ENCODE measurements at regions not wholly inside any gene's neighbourhood (a gene's known extent, or its start where the extent isn't known, plus 50 kb on each side); places are given as distances from the start of the nearest gene placed in this dataset.
A peak's percentile ranks its signal among the peaks of the same experiment; 100 is the strongest.

DNA sequence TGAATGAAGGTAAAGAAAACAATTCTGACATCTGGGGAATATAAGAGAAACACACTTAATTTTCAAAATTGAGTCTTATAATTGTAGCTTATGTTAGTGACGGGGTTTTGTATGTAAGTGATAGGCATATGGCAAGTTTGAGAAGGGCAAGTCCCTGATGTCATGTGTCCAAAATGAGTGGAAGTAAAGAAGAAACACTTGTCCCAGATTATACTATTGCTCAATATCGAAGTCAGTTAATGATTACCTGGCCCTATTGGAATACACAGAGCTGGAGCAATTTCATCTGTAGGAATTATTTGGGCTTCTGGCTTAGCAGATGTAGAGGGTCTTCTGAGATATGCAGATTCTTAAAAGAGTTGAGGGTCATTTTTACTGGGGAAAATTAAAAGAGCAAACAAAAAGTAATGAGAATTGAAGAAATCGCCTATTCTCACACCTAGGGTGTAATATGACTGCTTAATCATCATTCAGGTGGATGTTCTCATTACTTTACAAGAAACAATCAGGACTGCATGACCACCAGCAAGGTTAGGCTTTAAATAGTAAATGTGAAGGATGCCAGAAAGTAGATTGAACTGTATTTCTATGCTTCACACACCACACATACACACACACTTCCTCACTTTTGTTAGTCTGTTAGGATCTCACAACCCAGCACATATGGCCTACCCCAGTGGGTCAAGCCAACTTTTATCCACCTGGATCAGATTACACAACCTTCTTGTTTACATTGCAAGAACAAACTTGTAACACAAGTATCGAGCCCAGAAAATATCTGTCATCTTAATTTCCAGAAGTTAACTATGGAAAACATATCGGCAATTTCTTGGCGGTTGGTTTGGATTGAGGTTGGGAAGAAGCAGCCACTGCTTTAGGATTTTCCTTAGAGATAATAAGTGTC is 183.3 kb upstream of the LRRC3B start:
- Histone ChIP-seq H3K9ac (no peak overlapping the region), H3K4me2 (no peak overlapping the region), H3K27me3 (no peaks in the 10 kb centered on the region), H3K4me3 (no peak overlapping the region), H3K4me1 (no peaks in the 10 kb centered on the region; a peak in 1 of 20 replicates), H3K9me3 (replicated peaks in 1 of 11) (peaks cover 0 to 11% (median 0%) of the 10 kb centered on the region in 11 experiments; a peak in 5 of 22 replicates), H3K36me3 (no peaks in the 10 kb centered on the region), H4K20me1 (no peaks in the 10 kb centered on the region), H3K27ac (no peak overlapping the region)
- TF ChIP-seq Cebpa-rat (IDR thresholded peaks at IDR 0.05) = no peak

DNA sequence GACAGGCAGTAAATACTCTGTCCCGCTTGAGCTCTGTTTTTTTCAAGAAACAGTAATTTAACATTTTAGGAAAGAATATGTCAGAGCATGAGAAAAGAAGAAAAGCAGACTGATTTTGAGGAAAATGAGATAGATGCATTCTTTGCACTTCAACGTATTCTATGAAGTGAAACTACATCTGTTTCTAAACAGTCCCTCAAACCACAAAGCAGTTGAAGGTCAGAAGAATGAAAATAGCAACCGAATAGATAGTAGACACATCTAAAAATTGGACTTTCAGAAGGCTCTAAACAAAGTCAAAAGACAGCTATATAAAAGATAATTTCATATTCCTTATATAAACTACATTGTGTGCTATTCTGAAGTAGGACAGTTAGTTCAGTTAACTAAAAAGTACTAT is 172.6 kb upstream of the LRRC3B start:
- H3K27me3 ChIP-seq = no peaks in the 10 kb centered on the region
- H3K27ac ChIP-seq = peak overlapping the region in 8 of 11 experiments; percentile 27 to 62 (median 57); a peak in 13 of 22 replicates
- H4K20me1 ChIP-seq = no peaks in the 10 kb centered on the region
- H3K4me3 ChIP-seq = peak overlapping the region in 7 of 10 experiments; percentile 1 to 56 (median 40); a peak in 7 of 20 replicates
- H3K4me1 ChIP-seq = peaks cover 5 to 50% (median 29%) of the 10 kb centered on the region in 10 experiments; a peak in 19 of 20 replicates
- peak overlapping the region in 8 of 11 experiments; percentile 11 to 65 (median 42); a peak in 13 of 22 replicates for H3K9ac ChIP-seq
- H3K36me3 ChIP-seq = no peaks in the 10 kb centered on the region
- no peak for TF ChIP-seq Cebpa-rat (IDR thresholded peaks at IDR 0.05)
- peak overlapping the region; percentile 36 to 95 (median 70); a peak in 20 of 22 replicates for H3K4me2 ChIP-seq
- H3K9me3 ChIP-seq (replicated peaks in 1 of 11) = peaks cover 0 to 20% (median 0%) of the 10 kb centered on the region in 11 experiments; a peak in 4 of 22 replicates

DNA sequence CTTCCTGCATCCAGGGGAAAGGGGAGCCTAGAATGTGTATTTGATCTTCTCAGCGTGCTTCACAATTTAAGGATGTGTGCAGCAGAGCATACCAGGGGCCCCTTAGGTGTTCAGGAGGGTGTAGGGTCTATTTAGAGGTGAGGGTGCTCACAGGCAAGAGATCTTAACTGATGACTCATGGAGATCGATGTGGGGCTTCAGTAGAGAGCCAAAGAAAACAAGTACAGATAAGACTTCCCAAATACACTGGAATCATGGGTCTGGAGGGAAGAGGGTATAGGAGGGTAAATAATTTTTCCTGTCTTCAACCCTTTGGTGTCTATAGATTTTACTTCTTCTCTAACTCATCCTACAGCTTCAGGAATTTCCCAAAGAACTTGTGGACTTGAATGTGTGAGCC is 170.2 kb upstream of the LRRC3B start:
- H3K4me1 ChIP-seq = peaks cover 5 to 56% (median 29%) of the 10 kb centered on the region in 10 experiments; a peak in 19 of 20 replicates
- TF ChIP-seq Cebpa-rat (IDR thresholded peaks at IDR 0.05) = no peak

DNA sequence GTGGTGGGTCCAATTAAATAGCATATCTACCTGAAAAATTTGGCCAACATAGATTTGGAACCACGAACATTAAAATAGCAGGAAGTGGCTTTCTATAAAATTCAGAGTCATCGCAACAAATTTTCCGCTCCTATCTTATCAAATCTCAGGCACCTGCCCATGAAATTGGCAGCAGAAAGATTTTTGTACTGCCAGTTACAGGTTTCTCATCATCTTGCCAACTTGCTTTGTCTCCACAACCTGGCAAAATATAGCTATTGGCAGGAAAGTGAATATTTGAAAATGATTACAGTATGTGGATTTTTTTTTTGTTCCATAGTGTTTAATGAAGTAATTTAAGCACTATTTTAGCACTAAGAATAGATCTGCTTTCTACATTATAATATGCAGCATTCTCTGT is 161.6 kb upstream of the LRRC3B start:
- H3K9me3 ChIP-seq (replicated peaks in 1 of 11) = peaks cover 7 to 27% (median 21%) of the 10 kb centered on the region in 11 experiments; a peak in 17 of 22 replicates

More for the DNA sequence above, 170.2 kb upstream of the LRRC3B start:
- Histone ChIP-seq H3K4me2 (peak overlapping the region in 5 of 11 experiments; percentile 10 to 92 (median 44); a peak in 7 of 22 replicates), H3K9me3 (replicated peaks in 1 of 11) (peaks cover 0 to 20% (median 0%) of the 10 kb centered on the region in 11 experiments; a peak in 4 of 22 replicates), H3K27ac (no peak overlapping the region), H3K36me3 (no peaks in the 10 kb centered on the region), H3K4me3 (no peak overlapping the region), H3K27me3 (no peaks in the 10 kb centered on the region), H4K20me1 (no peaks in the 10 kb centered on the region), H3K9ac (no peak overlapping the region)

DNA sequence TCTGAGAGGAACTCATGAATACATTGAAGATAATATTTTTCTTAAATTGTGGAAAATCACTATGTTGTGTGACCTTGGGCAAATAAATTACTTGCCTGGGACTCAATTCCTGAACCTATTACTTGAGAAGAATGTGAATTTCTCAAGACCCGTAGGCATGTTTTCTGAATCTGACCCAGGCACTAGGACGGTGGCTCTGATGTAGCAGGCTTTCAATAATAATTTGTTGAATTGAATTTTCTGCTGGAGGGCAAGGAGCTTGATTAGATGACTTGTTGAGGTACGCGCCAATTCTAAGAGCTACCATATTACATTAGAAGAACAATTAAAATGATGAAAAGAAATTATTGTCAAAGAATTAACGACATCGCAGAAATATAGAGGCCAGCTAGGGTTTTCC is 150.2 kb upstream of the LRRC3B start:
- Histone ChIP-seq H3K4me3 (no peak overlapping the region), H3K27me3 (no peaks in the 10 kb centered on the region), H3K9ac (no peak overlapping the region), H3K4me2 (no peak overlapping the region), H3K36me3 (no peaks in the 10 kb centered on the region), H3K27ac (no peak overlapping the region), H3K9me3 (replicated peaks in 1 of 11) (peaks cover 0 to 14% (median 0%) of the 10 kb centered on the region in 11 experiments; a peak in 5 of 22 replicates), H4K20me1 (no peaks in the 10 kb centered on the region), H3K4me1 (no peaks in the 10 kb centered on the region)
- TF ChIP-seq Cebpa-rat (IDR thresholded peaks at IDR 0.05) = no peak

More for the DNA sequence above, 161.6 kb upstream of the LRRC3B start:
- Histone ChIP-seq H3K9ac (no peak overlapping the region), H3K4me2 (no peak overlapping the region; a peak in 1 of 22 replicates), H3K36me3 (no peaks in the 10 kb centered on the region), H3K4me1 (peaks cover 0 to 6% (median 0%) of the 10 kb centered on the region in 10 experiments; a peak in 5 of 20 replicates), H3K4me3 (no peak overlapping the region), H3K27ac (no peak overlapping the region), H4K20me1 (no peaks in the 10 kb centered on the region), H3K27me3 (no peaks in the 10 kb centered on the region)
- no peak for TF ChIP-seq Cebpa-rat (IDR thresholded peaks at IDR 0.05)

DNA sequence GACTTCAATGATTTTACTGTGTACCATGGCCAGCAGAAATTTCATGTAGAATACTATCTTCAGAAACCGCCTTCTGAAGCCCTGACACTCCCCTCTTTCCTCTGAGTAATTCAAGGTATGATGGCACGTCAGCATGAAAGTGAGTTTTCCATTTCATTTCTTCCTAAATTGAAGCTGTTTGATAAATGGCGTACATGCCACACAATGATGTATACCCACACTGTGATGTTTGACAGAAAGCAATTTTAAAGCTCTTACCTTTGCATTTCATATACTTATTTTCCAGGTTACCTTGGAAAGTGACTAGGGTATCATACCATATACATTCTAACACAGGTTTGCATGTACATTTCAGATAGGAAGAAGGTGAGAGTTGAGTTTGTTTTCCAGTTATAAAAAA is 147.9 kb upstream of the LRRC3B start:
- H3K9me3 ChIP-seq (replicated peaks in 1 of 11) = peaks cover 0 to 1% (median 0%) of the 10 kb centered on the region in 11 experiments; a peak in 1 of 22 replicates
- TF ChIP-seq Cebpa-rat (IDR thresholded peaks at IDR 0.05) = no peak

DNA sequence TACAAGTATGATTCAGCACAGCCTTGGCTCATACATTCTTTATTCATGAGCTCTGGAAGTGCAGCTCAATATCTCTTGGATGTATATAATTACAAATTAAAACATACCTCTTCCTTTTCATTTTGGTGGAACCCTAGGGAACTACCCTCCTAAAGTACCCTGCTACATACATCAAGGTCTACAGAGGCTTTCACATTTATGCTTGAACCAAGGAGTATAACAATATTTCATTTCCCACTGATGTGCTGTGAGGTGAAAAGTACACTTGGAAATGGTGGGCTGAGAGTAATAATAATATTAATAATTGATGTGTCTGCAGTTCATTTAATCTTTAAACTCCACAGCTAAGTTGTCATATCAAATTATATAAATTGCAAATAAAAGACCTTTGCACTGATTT is 142.2 kb upstream of the LRRC3B start:
- no peaks in the 10 kb centered on the region for H3K4me1 ChIP-seq
- no peaks in the 10 kb centered on the region; a peak in 1 of 22 replicates for H3K9me3 ChIP-seq (replicated peaks in 1 of 11)
- H3K27me3 ChIP-seq = no peaks in the 10 kb centered on the region
- no peak overlapping the region for H3K4me3 ChIP-seq
- H3K9ac ChIP-seq = no peak overlapping the region
- H4K20me1 ChIP-seq = no peaks in the 10 kb centered on the region
- H3K36me3 ChIP-seq = no peaks in the 10 kb centered on the region
- no peak for TF ChIP-seq Cebpa-rat (IDR thresholded peaks at IDR 0.05)
- no peak overlapping the region for H3K27ac ChIP-seq
- H3K4me2 ChIP-seq = no peak overlapping the region

More for the DNA sequence above, 147.9 kb upstream of the LRRC3B start:
- Histone ChIP-seq H3K27me3 (no peaks in the 10 kb centered on the region), H3K4me3 (no peak overlapping the region), H3K36me3 (no peaks in the 10 kb centered on the region), H4K20me1 (no peaks in the 10 kb centered on the region), H3K4me1 (no peaks in the 10 kb centered on the region), H3K4me2 (no peak overlapping the region), H3K9ac (no peak overlapping the region), H3K27ac (no peak overlapping the region)

DNA sequence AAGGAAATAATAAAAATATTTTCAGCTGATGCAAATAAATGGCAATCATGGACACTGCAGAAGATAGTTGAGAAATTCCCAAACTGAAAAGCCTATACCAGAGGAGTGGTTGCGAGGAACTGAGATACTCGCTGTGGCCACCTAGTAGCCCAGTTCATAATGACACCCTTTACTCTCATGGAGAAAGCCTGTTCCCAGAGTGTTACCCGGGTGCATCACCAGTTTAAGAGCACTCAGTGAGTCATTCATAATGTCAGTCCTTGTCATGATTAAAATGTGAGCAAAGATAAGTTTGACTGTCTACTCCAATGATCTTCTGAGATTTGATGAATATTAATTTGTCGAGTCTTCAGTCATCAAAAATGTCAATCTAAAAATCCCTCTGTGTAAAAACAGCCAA is 138.4 kb upstream of the LRRC3B start:
- Histone ChIP-seq H3K36me3 (no peaks in the 10 kb centered on the region), H3K27ac (no peak overlapping the region), H3K9me3 (replicated peaks in 1 of 11) (no peaks in the 10 kb centered on the region; a peak in 1 of 22 replicates), H3K4me3 (no peak overlapping the region), H3K4me1 (no peaks in the 10 kb centered on the region), H3K9ac (no peak overlapping the region), H4K20me1 (no peaks in the 10 kb centered on the region), H3K4me2 (no peak overlapping the region), H3K27me3 (no peaks in the 10 kb centered on the region)
- TF ChIP-seq Cebpa-rat (IDR thresholded peaks at IDR 0.05) = no peak

DNA sequence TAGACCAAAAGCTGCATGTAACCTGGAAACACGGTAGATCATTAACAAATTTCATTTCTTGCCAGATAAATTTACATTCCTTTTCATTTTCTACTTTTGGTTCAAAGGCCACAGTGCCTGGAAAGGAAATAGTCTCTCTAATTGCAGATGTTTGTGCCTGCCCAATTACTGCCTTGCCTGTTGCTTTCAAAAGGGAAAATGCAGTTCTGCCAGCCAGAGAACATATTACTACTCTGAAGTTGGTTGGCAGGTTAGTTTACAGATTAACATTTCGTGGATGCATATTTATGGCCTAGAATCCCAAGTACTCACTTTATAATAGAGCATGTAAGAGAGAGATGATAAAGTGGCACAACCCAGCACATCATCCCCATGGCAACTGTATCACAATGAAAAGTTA is 124.3 kb upstream of the LRRC3B start:
- no peaks in the 10 kb centered on the region for H4K20me1 ChIP-seq
- no peak overlapping the region for H3K4me3 ChIP-seq
- H3K4me1 ChIP-seq = no peaks in the 10 kb centered on the region
- H3K27ac ChIP-seq = no peak overlapping the region
- no peak overlapping the region for H3K4me2 ChIP-seq
- peaks cover 0 to 7% (median 0%) of the 10 kb centered on the region in 11 experiments; a peak in 4 of 22 replicates for H3K9me3 ChIP-seq (replicated peaks in 1 of 11)
- no peaks in the 10 kb centered on the region for H3K27me3 ChIP-seq
- TF ChIP-seq Cebpa-rat (IDR thresholded peaks at IDR 0.05) = no peak
- H3K9ac ChIP-seq = no peak overlapping the region
- H3K36me3 ChIP-seq = no peaks in the 10 kb centered on the region

Measured in BLaER1 treated with 17β-estradiol and CSF1 and Interleukin-3, amounts not matched to agents 10 nM and 100 nM (cell line).